ENCODE measurements at regions not wholly inside any gene's neighbourhood (a gene's known extent, or its start where the extent isn't known, plus 50 kb on each side); places are given as distances from the start of the nearest gene placed in this dataset.
"Not testable (repeated sequence)": the region's sequence is repeated elsewhere in the genome, so short reads cannot be mapped to it uniquely, and the experiment has no call there.

DNA sequence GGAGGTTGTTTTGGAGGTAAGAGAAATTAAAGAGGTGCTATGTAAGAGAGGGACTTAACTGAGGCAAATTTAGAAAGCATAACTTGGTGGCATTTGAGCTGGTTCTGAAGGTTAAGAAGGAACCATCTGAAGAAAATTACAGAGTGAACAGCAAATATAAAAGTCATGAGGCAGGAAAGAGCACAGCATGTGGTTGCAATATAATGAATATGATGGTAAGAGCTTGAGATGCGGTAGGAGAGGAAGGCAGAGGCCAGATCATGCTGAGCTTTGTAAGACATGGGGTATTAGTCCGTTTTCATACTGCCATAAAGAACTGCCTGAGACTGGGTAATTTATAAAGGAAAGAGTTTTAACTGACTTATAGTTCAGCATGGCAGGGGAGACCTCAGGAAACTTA, 279.1 kb downstream of the UTRN start:
- TF ChIP-seq, protein P1, sequence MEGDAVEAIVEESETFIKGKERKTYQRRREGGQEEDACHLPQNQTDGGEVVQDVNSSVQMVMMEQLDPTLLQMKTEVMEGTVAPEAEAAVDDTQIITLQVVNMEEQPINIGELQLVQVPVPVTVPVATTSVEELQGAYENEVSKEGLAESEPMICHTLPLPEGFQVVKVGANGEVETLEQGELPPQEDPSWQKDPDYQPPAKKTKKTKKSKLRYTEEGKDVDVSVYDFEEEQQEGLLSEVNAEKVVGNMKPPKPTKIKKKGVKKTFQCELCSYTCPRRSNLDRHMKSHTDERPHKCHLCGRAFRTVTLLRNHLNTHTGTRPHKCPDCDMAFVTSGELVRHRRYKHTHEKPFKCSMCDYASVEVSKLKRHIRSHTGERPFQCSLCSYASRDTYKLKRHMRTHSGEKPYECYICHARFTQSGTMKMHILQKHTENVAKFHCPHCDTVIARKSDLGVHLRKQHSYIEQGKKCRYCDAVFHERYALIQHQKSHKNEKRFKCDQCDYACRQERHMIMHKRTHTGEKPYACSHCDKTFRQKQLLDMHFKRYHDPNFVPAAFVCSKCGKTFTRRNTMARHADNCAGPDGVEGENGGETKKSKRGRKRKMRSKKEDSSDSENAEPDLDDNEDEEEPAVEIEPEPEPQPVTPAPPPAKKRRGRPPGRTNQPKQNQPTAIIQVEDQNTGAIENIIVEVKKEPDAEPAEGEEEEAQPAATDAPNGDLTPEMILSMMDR (IDR thresholded peaks at IDR 0.05; ENCODE audit: insufficient read depth in 1 of 2, low read depth in 1 of 2, low read length in 1 of 2, severe bottlenecking in 1 of 2, unreplicated experiment in 1 of 2) = no peak
- POLR2A ChIA-PET = no interaction called here
- no peaks in the 10 kb centered on the region for H3K9me3 ChIP-seq
- no peaks in the 10 kb centered on the region; the same call in 1 of the 2 replicates for H3K36me3 ChIP-seq (ENCODE audit: control insufficient read depth, insufficient read depth, low read length)
- no peak overlapping the region for H3K4me3 ChIP-seq (ENCODE audit: low read depth, low read length)
- CTCF ChIA-PET = interaction anchor here (0.7 kb wide), 1 partner anchor 41 kb away, joined by 3 read pairs; no protein-coding TSS in a partner anchor
- BruUV-seq (replicated peaks) = no TSS peak
- intact Hi-C loops (cut with micrococcal nuclease; ENCODE audit: unreplicated experiment) = loop anchor here (10.0 kb wide), 1 partner anchor 469 kb away; the partner anchor contains the start of gene SF3B5
- no peaks in the 10 kb centered on the region for H3K27me3 ChIP-seq (replicated peaks; ENCODE audit: control insufficient read depth, insufficient read depth, low read length)
- no peaks in the 10 kb centered on the region for H3K27me3 Mint-ChIP-seq (ENCODE audit: insufficient read depth, unreplicated experiment)
- no peaks in the 10 kb centered on the region for H3K9me3 Mint-ChIP-seq (ENCODE audit: unreplicated experiment)
- no peak for DNase-seq
- no peak overlapping the region for H3K4me3 Mint-ChIP-seq (ENCODE audit: unreplicated experiment)
- H3K36me3 Mint-ChIP-seq (ENCODE audit: insufficient read depth, unreplicated experiment) = peaks cover 12% of the 10 kb centered on the region
- H3K4me1 Mint-ChIP-seq (ENCODE audit: low read depth, unreplicated experiment) = peaks cover 6% of the 10 kb centered on the region
- no peak overlapping the region for H3K27ac Mint-ChIP-seq (ENCODE audit: unreplicated experiment)
- H3K4me1 ChIP-seq = peaks cover 15% of the 10 kb centered on the region

DNA sequence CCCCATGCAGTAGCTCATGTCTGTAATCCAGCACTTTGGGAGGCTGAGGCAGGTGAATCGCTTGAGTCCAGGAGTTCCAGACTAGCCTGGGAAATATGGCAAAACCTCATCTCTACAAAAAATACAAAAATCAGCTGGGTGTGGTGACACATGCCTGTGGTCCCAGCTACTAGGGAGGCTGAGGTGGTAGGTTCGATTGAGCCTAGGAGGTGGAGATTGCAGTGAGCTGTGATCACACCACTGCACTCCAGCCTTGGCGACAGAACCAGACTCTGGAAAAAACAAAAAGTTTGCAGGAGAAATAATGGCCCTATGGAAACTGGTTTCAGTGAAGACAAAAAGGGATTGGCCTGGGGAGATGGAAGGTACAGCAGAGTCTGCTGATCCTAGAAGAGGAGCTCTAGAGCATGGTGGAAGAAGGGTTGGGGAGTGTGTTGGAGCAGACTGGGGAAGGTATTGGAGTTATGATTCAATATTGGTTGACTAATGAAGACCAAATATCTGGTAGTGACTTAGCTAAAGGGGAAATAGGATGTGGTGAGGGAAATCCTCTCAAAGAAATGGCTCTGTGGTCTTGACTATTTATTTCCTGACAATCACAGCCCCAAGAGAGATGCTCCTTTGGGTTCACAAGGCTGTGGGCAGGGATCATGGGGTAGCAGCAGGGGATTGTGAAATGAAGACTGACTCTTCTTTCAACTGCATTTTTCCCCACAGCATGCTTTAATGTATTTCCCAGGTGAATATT, 281.9 kb downstream of the UTRN start:
- intact Hi-C loops (cut with micrococcal nuclease; ENCODE audit: unreplicated experiment) = loop anchor here (10.0 kb wide), 1 partner anchor 472 kb away; the partner anchor contains the start of gene SF3B5
- H3K4me1 ChIP-seq = no peaks in the 10 kb centered on the region
- ChIA-PET POLR2A (no interaction called here), CTCF (no interaction called here)
- no peaks in the 10 kb centered on the region for H3K27me3 ChIP-seq (replicated peaks; ENCODE audit: control insufficient read depth, insufficient read depth, low read length)
- H3K27me3 Mint-ChIP-seq (ENCODE audit: insufficient read depth, unreplicated experiment) = no peaks in the 10 kb centered on the region
- DNase-seq = no peak
- TF ChIP-seq, protein P1 (IDR thresholded peaks at IDR 0.05; ENCODE audit: insufficient read depth in 1 of 2, low read depth in 1 of 2, low read length in 1 of 2, severe bottlenecking in 1 of 2, unreplicated experiment in 1 of 2) = no peak
- H3K4me3 Mint-ChIP-seq (ENCODE audit: unreplicated experiment) = no peak overlapping the region
- no peaks in the 10 kb centered on the region for H3K9me3 Mint-ChIP-seq (ENCODE audit: unreplicated experiment)
- BruUV-seq (replicated peaks) = no TSS peak
- no peaks in the 10 kb centered on the region for H3K4me1 Mint-ChIP-seq (ENCODE audit: low read depth, unreplicated experiment)
- no peaks in the 10 kb centered on the region for H3K9me3 ChIP-seq
- no peak overlapping the region for H3K27ac Mint-ChIP-seq (ENCODE audit: unreplicated experiment)
- H3K36me3 Mint-ChIP-seq (ENCODE audit: insufficient read depth, unreplicated experiment) = peaks cover 16% of the 10 kb centered on the region
- no peak overlapping the region for H3K4me3 ChIP-seq (ENCODE audit: low read depth, low read length)
- no peaks in the 10 kb centered on the region; the same call in 1 of the 2 replicates for H3K36me3 ChIP-seq (ENCODE audit: control insufficient read depth, insufficient read depth, low read length)

DNA sequence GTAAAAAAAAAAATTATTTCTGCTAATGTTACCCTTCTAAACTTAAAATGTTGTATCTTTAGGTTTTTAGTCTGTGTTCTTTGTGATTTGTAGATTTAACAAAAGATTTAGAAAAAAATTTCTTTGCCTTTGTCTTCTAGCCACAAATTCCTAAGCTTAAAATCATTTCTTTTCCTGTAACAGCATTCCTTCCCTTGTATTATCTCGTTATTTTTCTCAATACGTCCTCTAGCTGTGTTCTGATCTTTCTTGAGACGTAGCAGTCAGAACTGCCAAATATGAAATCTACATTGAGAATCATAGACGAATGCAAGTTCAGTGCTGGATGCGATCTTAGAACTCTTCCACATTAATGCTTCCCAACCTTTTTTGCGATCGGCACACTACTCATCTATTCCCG, 283.1 kb downstream of the UTRN start:
- H3K4me1 Mint-ChIP-seq (ENCODE audit: low read depth, unreplicated experiment) = no peaks in the 10 kb centered on the region
- intact Hi-C loops (cut with micrococcal nuclease; ENCODE audit: unreplicated experiment) = loop anchor here (10.0 kb wide), 1 partner anchor 473 kb away; the partner anchor contains the start of gene SF3B5
- no peak overlapping the region for H3K27ac Mint-ChIP-seq (ENCODE audit: unreplicated experiment)
- CTCF ChIA-PET = no interaction called here
- Histone ChIP-seq H3K27me3 (replicated peaks; ENCODE audit: control insufficient read depth, insufficient read depth, low read length) (no peaks in the 10 kb centered on the region), H3K4me1 (no peaks in the 10 kb centered on the region), H3K4me3 (ENCODE audit: low read depth, low read length) (no peak overlapping the region), H3K36me3 (ENCODE audit: control insufficient read depth, insufficient read depth, low read length) (no peaks in the 10 kb centered on the region), H3K9me3 (no peaks in the 10 kb centered on the region)
- peaks cover 22% of the 10 kb centered on the region for H3K36me3 Mint-ChIP-seq (ENCODE audit: insufficient read depth, unreplicated experiment)
- no TSS peak for BruUV-seq (replicated peaks)
- POLR2A ChIA-PET = no interaction called here
- no peaks in the 10 kb centered on the region for H3K9me3 Mint-ChIP-seq (ENCODE audit: unreplicated experiment)
- no peak for DNase-seq
- H3K4me3 Mint-ChIP-seq (ENCODE audit: unreplicated experiment) = no peak overlapping the region
- TF ChIP-seq, protein P1 (IDR thresholded peaks at IDR 0.05; ENCODE audit: insufficient read depth in 1 of 2, low read depth in 1 of 2, low read length in 1 of 2, severe bottlenecking in 1 of 2, unreplicated experiment in 1 of 2) = no peak
- no peaks in the 10 kb centered on the region for H3K27me3 Mint-ChIP-seq (ENCODE audit: insufficient read depth, unreplicated experiment)

DNA sequence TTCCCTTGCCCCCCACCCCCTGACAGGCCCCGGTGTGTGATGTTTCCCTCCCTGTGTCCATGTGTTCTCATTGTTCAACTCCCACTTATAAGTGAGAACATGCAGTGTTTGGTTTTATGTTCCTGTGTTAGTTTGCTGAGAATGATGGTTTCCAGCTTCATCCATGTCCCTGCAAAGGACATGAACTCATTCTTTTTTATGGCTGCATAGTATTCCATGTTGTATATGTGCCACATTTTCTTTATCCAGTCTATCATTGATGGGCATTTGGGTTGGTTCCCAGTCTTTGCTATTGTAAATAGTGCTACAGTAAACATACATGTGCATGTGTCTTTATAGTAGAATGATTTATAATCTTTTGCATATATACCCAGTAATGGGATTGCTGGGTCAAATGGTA, 287.4 kb downstream of the UTRN start:
- H3K36me3 ChIP-seq (ENCODE audit: control insufficient read depth, insufficient read depth, low read length); POLR2A ChIA-PET; H3K4me3 ChIP-seq (ENCODE audit: low read depth, low read length); H3K9me3 ChIP-seq; BruUV-seq (replicated peaks); H3K27me3 Mint-ChIP-seq (ENCODE audit: insufficient read depth, unreplicated experiment); H3K4me1 Mint-ChIP-seq (ENCODE audit: low read depth, unreplicated experiment); intact Hi-C loops (cut with micrococcal nuclease; ENCODE audit: unreplicated experiment); H3K27me3 ChIP-seq (replicated peaks; ENCODE audit: control insufficient read depth, insufficient read depth, low read length); H3K4me1 ChIP-seq; H3K4me3 Mint-ChIP-seq (ENCODE audit: unreplicated experiment); CTCF ChIA-PET; H3K9me3 Mint-ChIP-seq (ENCODE audit: unreplicated experiment); H3K27ac Mint-ChIP-seq (ENCODE audit: unreplicated experiment); DNase-seq: not testable (repeated sequence)
- peaks cover 24% of the 10 kb centered on the region for H3K36me3 Mint-ChIP-seq (ENCODE audit: insufficient read depth, unreplicated experiment)
